H1 (cell line): ENCODE measurements at regions not wholly inside any gene's neighbourhood (a gene's known extent, or its start where the extent isn't known, plus 50 kb on each side); places are given as distances from the start of the nearest gene placed in this dataset.

ENCODE experiments used
- CTCF ChIA-PET: fragments of 300-600 bp; sonication (Branson Sonifier 250); formaldehyde crosslinking; loops from one replicate; lab custom pipeline; 2021; ENCODE audit not compliant: partially characterized antibody; lab: Charles Lee
- POLR2A ChIA-PET: fragments of 300-600 bp; sonication (Branson Sonifier 250); formaldehyde crosslinking; loops from one replicate; lab custom pipeline; 2021; ENCODE audit warnings: inconsistent platforms; ENCODE audit not compliant: partially characterized antibody; lab: Charles Lee
- DNase-seq, 2 experiments: peaks; one replicate each; pipeline versions ENCODE4 v3.0.0 to v3.0.0-alpha.2; 2010 to 2022; ENCODE audit warnings: low spot score in 2 of 2, low read depth in 1 of 2, mixed read lengths in 1 of 2
- FAIRE-seq: peaks from 2 replicates; lab custom pipeline; 2011; peaks lifted over from hg19 to GRCh38; lab: Jason Lieb, UNC
- H2AFZ ChIP-seq: 2 replicates; pipeline ENCODE4 v1.8.1; 2012; ENCODE audit warnings: low read length, inconsistent platforms
- H2AK5ac ChIP-seq: 2 replicates; pipeline ENCODE4 v1.6.1; 2013; ENCODE audit warnings: low read depth, low read length
- H2BK120ac ChIP-seq: replicated peaks from 2 replicates; pipeline ENCODE3; 2013; ENCODE audit warnings: low read depth, low read length, inconsistent platforms
- H2BK12ac ChIP-seq: 2 replicates; pipeline ENCODE4 v1.6.1; 2013; ENCODE audit warnings: low read depth, low read length
- H2BK15ac ChIP-seq: 2 replicates; pipeline ENCODE4 v1.6.1; 2013; ENCODE audit warnings: low read length
- H2BK20ac ChIP-seq: 2 replicates; pipeline ENCODE4 v1.6.1; 2013; ENCODE audit warnings: low read length
- H2BK5ac ChIP-seq: 2 replicates; pipeline ENCODE4 v1.6.1; 2013; ENCODE audit warnings: low read depth, low read length
- H3K14ac ChIP-seq: 2 replicates; pipeline ENCODE4 v1.6.1; 2013; ENCODE audit warnings: inconsistent platforms; ENCODE audit not compliant: insufficient read length
- H3K18ac ChIP-seq: 2 replicates; pipeline ENCODE4 v1.6.1; 2013; ENCODE audit warnings: low read length; ENCODE audit errors: extremely low read depth
- H3K23ac ChIP-seq: 2 replicates; pipeline ENCODE4 v1.6.1; 2013; ENCODE audit warnings: inconsistent platforms; ENCODE audit not compliant: insufficient read length
- H3K23me2 ChIP-seq: 2 replicates; pipeline ENCODE4 v1.6.1; 2013; ENCODE audit warnings: low read depth, low read length
- H3K27ac ChIP-seq: 2 replicates; pipeline ENCODE4 v1.6.1; 2011; ENCODE audit warnings: low read depth, low read length, inconsistent platforms
- H3K27me3 ChIP-seq, 4 experiments: replicated peaks in 1 of 4; 1 replicate in 1 of 4; 2 replicates in 3 of 4; pipeline versions ENCODE4 v1.6.1 to v1.8.1; 2011 to 2013; ENCODE audit warnings: low read length in 3 of 4, mild to moderate bottlenecking in 3 of 4, inconsistent platforms in 2 of 4, mixed read lengths in 2 of 4, moderate library complexity in 1 of 4; ENCODE audit not compliant: control insufficient read depth in 3 of 4, insufficient read depth in 3 of 4; ENCODE audit errors: extremely low read depth in 1 of 4
- H3K36me3 ChIP-seq, 4 experiments: 2 replicates each; pipeline versions ENCODE4 v1.6.1 to v1.8.1; 2011 to 2013; ENCODE audit warnings: mild to moderate bottlenecking in 4 of 4, low read length in 3 of 4, moderate library complexity in 2 of 4, control low read depth in 1 of 4, inconsistent platforms in 1 of 4; ENCODE audit not compliant: insufficient read depth in 4 of 4, control insufficient read depth in 2 of 4
- H3K4ac ChIP-seq: replicated peaks from 2 replicates; pipeline ENCODE3; 2013; ENCODE audit warnings: low read length, low read depth, mixed read lengths, inconsistent platforms; ENCODE audit not compliant: insufficient read length
- H3K4me1 ChIP-seq, 4 experiments: replicated peaks in 1 of 4; 1 replicate in 1 of 4; 2 replicates in 3 of 4; pipeline versions ENCODE4 v1.6.1 to v1.8.1; 2011 to 2013; ENCODE audit warnings: low read length in 3 of 4, inconsistent platforms in 2 of 4, mixed read lengths in 1 of 4; ENCODE audit not compliant: insufficient read depth in 4 of 4, control insufficient read depth in 3 of 4
- H3K4me2 ChIP-seq, 2 experiments: 2 replicates each; pipeline versions ENCODE4 v1.6.1 to v1.8.1; 2011 to 2013; ENCODE audit warnings: low read depth in 2 of 2, low read length in 2 of 2, control low read depth in 1 of 2, inconsistent platforms in 1 of 2, mild to moderate bottlenecking in 1 of 2; ENCODE audit not compliant: insufficient read depth in 1 of 2
- H3K4me3 ChIP-seq, 4 experiments: fragments of 200-600, 300-600 bp in 1 of 4; sonication (generic), shearing (Covaris generic), sonication (Bioruptor Twin) in 1 of 4; 2 replicates each; pipeline versions ENCODE4 v1.5.1 to v1.8.1; 2011 to 2016; ENCODE audit warnings: low read length in 4 of 4, low read depth in 3 of 4, control low read depth in 2 of 4, inconsistent platforms in 2 of 4, mild to moderate bottlenecking in 2 of 4, mixed read lengths in 1 of 4, moderate library complexity in 1 of 4; ENCODE audit not compliant: insufficient read depth in 2 of 4; ENCODE audit errors: extremely low read depth in 1 of 4
- H3K56ac ChIP-seq: replicated peaks from 2 replicates; pipeline ENCODE3; 2013; ENCODE audit warnings: low read depth, mild to moderate bottlenecking, mixed read lengths, low read length, inconsistent platforms; ENCODE audit not compliant: insufficient read length
- H3K79me1 ChIP-seq: 2 replicates; pipeline ENCODE4 v1.6.1; 2013; ENCODE audit warnings: low read depth, low read length, control low read depth
- H3K79me2 ChIP-seq, 2 experiments: 2 replicates each; pipeline versions ENCODE4 v1.6.1 to v1.8.1; 2012 to 2013; ENCODE audit warnings: low read length in 2 of 2, mild to moderate bottlenecking in 2 of 2, inconsistent platforms in 1 of 2; ENCODE audit not compliant: insufficient read depth in 2 of 2, control insufficient read depth in 1 of 2
- H3K9ac ChIP-seq, 4 experiments: replicated peaks in 1 of 4; 1 replicate in 1 of 4; 2 replicates in 3 of 4; pipeline versions ENCODE4 v1.6.1 to v1.8.1; 2011 to 2013; ENCODE audit warnings: low read depth in 3 of 4, low read length in 3 of 4, control low read depth in 2 of 4, mild to moderate bottlenecking in 2 of 4, moderate library complexity in 2 of 4, inconsistent platforms in 1 of 4; ENCODE audit errors: extremely low read depth in 1 of 4
- H3K9me3 ChIP-seq, 2 experiments: 2 replicates each; pipeline versions ENCODE4 v1.6.1 to v1.8.1; 2012 to 2013; ENCODE audit warnings: mild to moderate bottlenecking in 2 of 2, moderate library complexity in 2 of 2, control low read depth in 1 of 2, inconsistent platforms in 1 of 2, low read depth in 1 of 2, low read length in 1 of 2, mixed read lengths in 1 of 2; ENCODE audit not compliant: insufficient read depth in 2 of 2
- H4K20me1 ChIP-seq, 2 experiments: replicated peaks in 1 of 2; 2 replicates each; pipeline versions ENCODE3 to v1.8.1; 2011 to 2013; ENCODE audit warnings: inconsistent platforms in 2 of 2, low read length in 2 of 2, mild to moderate bottlenecking in 1 of 2; ENCODE audit not compliant: insufficient read depth in 2 of 2, control insufficient read depth in 1 of 2
- H4K5ac ChIP-seq: 2 replicates; pipeline ENCODE4 v1.6.1; 2013; ENCODE audit warnings: low read length, low read depth, mixed read lengths, inconsistent platforms; ENCODE audit not compliant: insufficient read length
- H4K8ac ChIP-seq: 2 replicates; pipeline ENCODE4 v1.8.0; 2013; ENCODE audit warnings: mild to moderate bottlenecking, moderate library complexity, low read length, inconsistent platforms; ENCODE audit not compliant: insufficient read depth; ENCODE audit errors: extremely low read depth
- H4K91ac ChIP-seq: replicated peaks from 2 replicates; pipeline ENCODE3; 2013; ENCODE audit warnings: low read length, mixed read lengths, inconsistent platforms; ENCODE audit not compliant: insufficient read length
- KDM1A ChIP-seq: fragments of 200-600, 300-600 bp; sonication (generic); IDR thresholded peaks from 2 replicates; pipeline ENCODE4 v1.7.1; 2016; ENCODE audit warnings: mild to moderate bottlenecking, low read length, borderline replicate concordance
- WGBS, 2 experiments: shearing (Covaris generic) in 1 of 2; methylation state at CpG; one replicate each; pipeline versions ENCODE4 v1.1.6 to v1.1.7; 2013 to 2015; ENCODE audit warnings: low lambda C conversion rate in 2 of 2, mixed read lengths in 2 of 2, inconsistent platforms in 1 of 2, low coverage in 1 of 2, missing lambda C conversion rate in 1 of 2; ENCODE audit not compliant: insufficient replicate concordance in 2 of 2, insufficient coverage in 1 of 2, insufficient read length in 1 of 2; ENCODE audit errors: extremely low coverage in 1 of 2, missing lambda C conversion rate in 1 of 2; 5-methylcytosine and 5-hydroxymethylcytosine counted together
- TF ChIP-seq, protein P1 (sequence below): IDR thresholded peaks from 2 replicates; pipeline ENCODE4 v1.6.1; 2011; ENCODE audit warnings: low read length, improper control_type of control experiment

DNA sequence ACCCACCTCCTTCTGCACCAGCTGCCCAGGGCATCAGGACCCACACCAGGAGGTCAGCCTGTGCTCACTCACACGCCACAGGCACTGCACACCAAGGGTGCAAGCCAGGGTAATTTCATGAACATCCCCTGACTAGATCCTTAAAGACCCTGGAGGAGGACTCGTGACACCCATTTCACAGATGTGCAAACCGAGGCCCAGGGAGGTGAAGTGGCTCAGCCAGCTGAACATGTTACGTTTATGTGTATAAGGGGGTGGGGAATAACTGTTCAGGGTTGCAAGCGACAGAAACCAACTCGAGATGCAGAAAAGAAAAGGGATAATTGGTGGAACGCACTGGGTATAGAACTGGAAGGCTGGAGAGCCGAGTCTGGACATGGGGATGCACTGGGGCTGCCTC lies 138.1 kb upstream of the FOXF1 start:
- Histone ChIP-seq H3K56ac (no peak overlapping the region), H2AK5ac (no peak overlapping the region), H2BK120ac (no peak overlapping the region), H2BK15ac (no peak overlapping the region), H4K8ac (no peak overlapping the region; the same call in 1 of the 2 replicates), H3K14ac (no peak overlapping the region), H3K4ac (no peak overlapping the region), H3K23ac (no peak overlapping the region), H2AFZ (no peak overlapping the region), H4K5ac (no peak overlapping the region), H3K4me2 (no peak overlapping the region), H2BK5ac (no peak overlapping the region), H3K9me3 (peaks cover 0 to 6% of the 10 kb centered on the region in 2 experiments; a peak in 1 of 4 replicates), H3K79me2 (no peaks in the 10 kb centered on the region), H2BK20ac (no peak overlapping the region), H3K27me3 (no peaks in the 10 kb centered on the region), H3K4me1 (peaks cover 4 to 14% (median 5%) of the 10 kb centered on the region in 4 experiments), H3K4me3 (no peak overlapping the region), H3K18ac (no peak overlapping the region), H3K79me1 (no peaks in the 10 kb centered on the region), H3K27ac (no peak overlapping the region), H4K20me1 (no peaks in the 10 kb centered on the region), H3K9ac (no peak overlapping the region), H2BK12ac (no peak overlapping the region), H3K23me2 (no peaks in the 10 kb centered on the region), H4K91ac (no peak overlapping the region), H3K36me3 (no peaks in the 10 kb centered on the region)
- 86% methylated on average over 8 of the region's 8 CpGs; no CpG with 5 or more reads in 1 of the 2 experiments for WGBS, 2 experiments
- DNase-seq = no peak
- TF ChIP-seq, protein P1, sequence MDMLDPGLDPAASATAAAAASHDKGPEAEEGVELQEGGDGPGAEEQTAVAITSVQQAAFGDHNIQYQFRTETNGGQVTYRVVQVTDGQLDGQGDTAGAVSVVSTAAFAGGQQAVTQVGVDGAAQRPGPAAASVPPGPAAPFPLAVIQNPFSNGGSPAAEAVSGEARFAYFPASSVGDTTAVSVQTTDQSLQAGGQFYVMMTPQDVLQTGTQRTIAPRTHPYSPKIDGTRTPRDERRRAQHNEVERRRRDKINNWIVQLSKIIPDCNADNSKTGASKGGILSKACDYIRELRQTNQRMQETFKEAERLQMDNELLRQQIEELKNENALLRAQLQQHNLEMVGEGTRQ = no peak
- peak; percentile 61; the same call in 1 of the 2 replicates for TF ChIP-seq KDM1A
- FAIRE-seq = no peak
- ChIA-PET POLR2A (no interaction called here), CTCF (interaction anchor here (1.4 kb wide), 1 partner anchor 10 kb away, joined by 4 read pairs; no protein-coding TSS in a partner anchor)
